GM19238 (cell line): ENCODE measurements at regions not wholly inside any gene's neighbourhood (a gene's known extent, or its start where the extent isn't known, plus 50 kb on each side); places are given as distances from the start of the nearest gene placed in this dataset.

ENCODE experiments used
- DNase-seq: peaks from one replicate; pipeline ENCODE4 v3.0.0; 2011; ENCODE audit warnings: low spot score; ENCODE audit not compliant: insufficient read length

- DNase-seq: no peak
These were observed 95.7 kb upstream of the ALDH1A3 start for GRCh38 chr15:100783760-100784492.

- no peak for DNase-seq
These were observed 95.0 kb upstream of the ALDH1A3 start for GRCh38 chr15:100784493-100785180.

GRCh38 chr15:100785181-100786138 is 94.2 kb upstream of the ALDH1A3 start:
- no peak for DNase-seq

GRCh38 chr15:100786139-100786531 is 93.5 kb upstream of the ALDH1A3 start:
- no peak for DNase-seq

- no peak for DNase-seq
These were observed 92.6 kb upstream of the ALDH1A3 start for GRCh38 chr15:100786901-100787566.

GRCh38 chr15:100787567-100788417 is 91.8 kb upstream of the ALDH1A3 start:
- DNase-seq: no peak

- DNase-seq: no peak
These were observed 91.1 kb upstream of the ALDH1A3 start for GRCh38 chr15:100788418-100789105.

GRCh38 chr15:100790786-100791265 is 88.8 kb upstream of the ALDH1A3 start:
- no peak for DNase-seq

- no peak for DNase-seq
These were observed 85.6 kb upstream of the ALDH1A3 start for GRCh38 chr15:100794008-100794407.

GRCh38 chr15:100801256-100801900 is 78.3 kb upstream of the ALDH1A3 start:
- no peak for DNase-seq

GRCh38 chr15:100802421-100803170 is 77.0 kb upstream of the ALDH1A3 start:
- no peak for DNase-seq

GRCh38 chr15:100803171-100803440 is 76.5 kb upstream of the ALDH1A3 start:
- DNase-seq: no peak

- no peak for DNase-seq
These were observed 73.5 kb upstream of the ALDH1A3 start for GRCh38 chr15:100806157-100806556.

GRCh38 chr15:100807028-100807427 is 72.6 kb upstream of the ALDH1A3 start:
- DNase-seq: no peak

- DNase-seq: no peak
These were observed 70.9 kb upstream of the ALDH1A3 start for GRCh38 chr15:100808691-100809090.

GRCh38 chr15:100809151-100809550 is 70.5 kb upstream of the ALDH1A3 start:
- no peak for DNase-seq

- DNase-seq: no peak
These were observed 70.0 kb upstream of the ALDH1A3 start for GRCh38 chr15:100809587-100809986.

- no peak for DNase-seq
These were observed 69.4 kb upstream of the ALDH1A3 start for GRCh38 chr15:100810229-100810628.

- no peak for DNase-seq
These were observed 68.8 kb upstream of the ALDH1A3 start for GRCh38 chr15:100810831-100811230.
